Fibroblast of skin of abdomen (primary cell): ENCODE measurements at regions not wholly inside any gene's neighbourhood (a gene's known extent, or its start where the extent isn't known, plus 50 kb on each side); places are given as distances from the start of the nearest gene placed in this dataset.

Source experiments
- DNase-seq: peaks from one replicate; pipeline ENCODE4 v3.0.0-alpha.2; 2013

GRCh38 chr9:14517154-14517906 lies 175.9 kb downstream of the ZDHHC21 start:
- no peak for DNase-seq

- no peak for DNase-seq
Measured at GRCh38 chr9:14516656-14517055, 176.6 kb downstream of the ZDHHC21 start.

- no peak for DNase-seq
Measured at GRCh38 chr9:14515571-14516198, 177.5 kb downstream of the ZDHHC21 start.

GRCh38 chr9:14515049-14515448 lies 178.2 kb downstream of the ZDHHC21 start:
- no peak for DNase-seq

GRCh38 chr9:14512942-14513341 lies 180.3 kb downstream of the ZDHHC21 start:
- DNase-seq: no peak

GRCh38 chr9:14511452-14511851 lies 181.8 kb downstream of the ZDHHC21 start:
- DNase-seq: no peak

GRCh38 chr9:14508884-14509283 lies 184.3 kb downstream of the ZDHHC21 start:
- no peak for DNase-seq

- no peak for DNase-seq
Measured at GRCh38 chr9:14501366-14501765, 187.4 kb upstream of the NFIB start.

GRCh38 chr9:14500705-14501104 lies 186.8 kb upstream of the NFIB start:
- no peak for DNase-seq

- DNase-seq: no peak
Measured at GRCh38 chr9:14499976-14500375, 186.0 kb upstream of the NFIB start.

GRCh38 chr9:14498824-14499223 lies 184.9 kb upstream of the NFIB start:
- no peak for DNase-seq

GRCh38 chr9:14497476-14497875 lies 183.5 kb upstream of the NFIB start:
- DNase-seq: no peak

- no peak for DNase-seq
Measured at GRCh38 chr9:14488421-14489190, 174.7 kb upstream of the NFIB start.

GRCh38 chr9:14487547-14488185 lies 173.7 kb upstream of the NFIB start:
- no peak for DNase-seq

GRCh38 chr9:14485366-14485765 lies 171.4 kb upstream of the NFIB start:
- DNase-seq: peak; percentile 26

- no peak for DNase-seq
Measured at GRCh38 chr9:14482856-14483255, 168.9 kb upstream of the NFIB start.

GRCh38 chr9:14480526-14480925 lies 166.6 kb upstream of the NFIB start:
- DNase-seq: no peak

GRCh38 chr9:14479163-14479560 lies 165.2 kb upstream of the NFIB start:
- no peak for DNase-seq

GRCh38 chr9:14478175-14479162 lies 164.5 kb upstream of the NFIB start:
- DNase-seq: peak; percentile 6

- DNase-seq: no peak
Measured at GRCh38 chr9:14471041-14471440, 157.1 kb upstream of the NFIB start.

- DNase-seq: no peak
Measured at GRCh38 chr9:14467675-14468374, 153.9 kb upstream of the NFIB start.
